Esophagus muscularis mucosa (tissue), 4 donors: ENCODE measurements at regions not wholly inside any gene's neighbourhood (a gene's known extent, or its start where the extent isn't known, plus 50 kb on each side); places are given as distances from the start of the nearest gene placed in this dataset.

Experiments
- DNase-seq: peaks from one replicate; pipeline ENCODE4 v3.0.0-alpha.2; 2017; ENCODE audit errors: extremely low spot score
- H3K27ac ChIP-seq, 4 donors: fragments of 200-600 bp; sonication (generic); replicated peaks in 1 of 4; 1 replicate in 3 of 4; 2 replicates in 1 of 4; pipeline ENCODE4 v1.5.1; 2016 to 2019; ENCODE audit warnings: mild to moderate bottlenecking in 1 of 4
- H3K27me3 ChIP-seq, 4 donors: fragments of 200-600 bp; sonication (generic); one replicate each; pipeline versions ENCODE4 v1.5.1 to v1.6.0; 2016 to 2019
- H3K36me3 ChIP-seq, 4 donors: fragments of 200-600 bp; sonication (generic); one replicate each; pipeline ENCODE4 v1.5.1; 2016 to 2019
- H3K4me1 ChIP-seq, 4 donors: fragments of 200-600 bp; sonication (generic); one replicate each; pipeline ENCODE4 v1.5.1; 2016 to 2019
- H3K4me3 ChIP-seq, 4 donors: fragments of 200-600 bp; sonication (generic); 1 replicate in 2 of 4; 2 replicates in 2 of 4; pipeline ENCODE4 v1.5.1; 2016 to 2019; ENCODE audit warnings: mild to moderate bottlenecking in 4 of 4, moderate library complexity in 1 of 4
- H3K9me3 ChIP-seq, 4 donors: fragments of 200-600 bp; sonication (generic); 1 replicate in 3 of 4; 2 replicates in 1 of 4; pipeline ENCODE4 v1.5.1; 2016 to 2019
- CTCF ChIP-seq, 3 experiments: fragments of 200-600 bp in 2 of 3; fragments of 450-650 bp in 1 of 3; sonication (generic) in 2 of 3; IDR thresholded peaks; one replicate each; pipeline ENCODE4 v1.5.1; 2017 to 2019; ENCODE audit warnings: antibody characterized with exemption in 3 of 3, mild to moderate bottlenecking in 2 of 3, moderate library complexity in 1 of 3
- EP300 ChIP-seq: sonication (generic); formaldehyde crosslinking; IDR thresholded peaks from one replicate; pipeline ENCODE4 v1.6.1; 2017; ENCODE audit warnings: antibody characterized with exemption
- POLR2A ChIP-seq: fragments of 450-650 bp; IDR thresholded peaks from one replicate; pipeline ENCODE4 v1.6.1; 2017; ENCODE audit warnings: antibody characterized with exemption, moderate library complexity, mild to moderate bottlenecking, low read depth
- POLR2AphosphoS5 ChIP-seq, 2 donors: sonication (generic); formaldehyde crosslinking; IDR thresholded peaks; one replicate each; pipeline ENCODE4 v1.6.1; 2017; ENCODE audit warnings: antibody characterized with exemption in 2 of 2
- WGBS: methylation state at CpG from one replicate; pipeline ENCODE4 v1.1.5; 2018; 5-methylcytosine and 5-hydroxymethylcytosine counted together
- intact Hi-C: fragments of 100-400 bp; cut with DNase I; formaldehyde crosslinking; loops from one replicate; pipeline ENCODE4 v1.15.1; 2023

DNA sequence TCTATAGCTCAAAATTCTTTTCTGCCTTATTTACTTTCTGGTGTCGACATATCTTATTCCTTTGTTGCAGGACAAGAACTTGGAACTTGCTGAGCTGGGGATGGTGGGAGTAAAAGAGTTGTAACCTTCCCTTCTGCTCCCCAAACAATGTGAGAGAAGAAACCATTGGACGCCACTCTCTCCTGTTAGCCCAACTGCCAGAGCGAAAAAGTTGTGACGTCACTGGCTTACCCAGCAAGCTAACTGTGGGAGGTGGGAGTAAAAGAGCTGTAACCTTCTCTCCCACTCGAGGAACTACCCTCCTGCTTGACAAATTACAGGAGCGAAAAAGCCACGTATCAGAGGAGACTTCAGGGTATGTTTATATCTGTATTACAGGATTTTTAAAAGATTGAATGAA lies 90.0 kb upstream of the PCDH10 start:
- Histone ChIP-seq H3K27me3 (no peaks in the 10 kb centered on the region), H3K9me3 (no peaks in the 10 kb centered on the region), H3K27ac (no peak overlapping the region), H3K36me3 (no peaks in the 10 kb centered on the region), H3K4me1 (no peaks in the 10 kb centered on the region), H3K4me3 (no peak overlapping the region)
- no peak for DNase-seq
- TF ChIP-seq POLR2A: no peak
- no peak for TF ChIP-seq POLR2AphosphoS5 (IDR thresholded peaks at IDR 0.05)
- TF ChIP-seq CTCF (IDR thresholded peaks at IDR 0.05): no peak
- TF ChIP-seq EP300: no peak
- 86% methylated on average over 7 of the region's 7 CpGs for WGBS
- intact Hi-C loops: no loop called here

- Histone ChIP-seq H3K27ac (no peak overlapping the region), H3K4me3 (no peak overlapping the region), H3K36me3 (no peaks in the 10 kb centered on the region), H3K9me3 (peaks cover 0 to 10% (median 2%) of the 10 kb centered on the region in 4 donors), H3K4me1 (no peaks in the 10 kb centered on the region), H3K27me3 (no peaks in the 10 kb centered on the region)
- no peak for DNase-seq
- TF ChIP-seq POLR2AphosphoS5 (IDR thresholded peaks at IDR 0.05) (no peak), POLR2A (no peak), EP300 (no peak), CTCF (IDR thresholded peaks at IDR 0.05) (no peak)
- WGBS: 78% methylated on average over 1 of the region's 1 CpG
- intact Hi-C loops: no loop called here
Observed at GRCh38 chr4:133062851-133063250, 86.2 kb upstream of the PCDH10 start.

DNA sequence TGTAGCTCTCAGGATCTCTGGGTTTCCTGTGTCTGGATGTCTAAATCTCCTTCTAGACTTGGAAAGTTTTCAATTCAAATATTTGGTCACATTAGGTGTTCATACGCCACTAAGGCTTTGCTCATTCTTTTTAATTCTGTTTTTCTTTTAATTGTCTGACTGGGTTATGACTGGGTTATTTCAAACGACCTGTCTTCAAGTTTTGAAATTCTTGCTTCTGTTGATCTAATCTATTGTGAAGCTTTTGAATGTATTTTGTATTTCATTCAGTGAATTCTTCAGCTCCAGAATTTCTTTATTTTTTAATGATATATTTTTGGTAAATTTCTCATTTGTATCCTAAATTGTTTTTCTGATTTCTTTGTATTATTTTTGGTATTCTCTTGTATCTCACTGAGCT lies 81.0 kb upstream of the PCDH10 start:
- no peak for TF ChIP-seq POLR2AphosphoS5 (IDR thresholded peaks at IDR 0.05)
- no peak for TF ChIP-seq POLR2A
- TF ChIP-seq CTCF (IDR thresholded peaks at IDR 0.05): no peak
- TF ChIP-seq EP300: no peak
- H3K36me3 ChIP-seq: no peaks in the 10 kb centered on the region
- intact Hi-C loops: no loop called here
- H3K27me3 ChIP-seq: no peaks in the 10 kb centered on the region
- no peak overlapping the region for H3K4me3 ChIP-seq
- no peak for DNase-seq
- H3K9me3 ChIP-seq: peaks cover 0 to 24% (median 15%) of the 10 kb centered on the region in 4 donors
- no peak overlapping the region for H3K27ac ChIP-seq
- WGBS: 73% methylated on average over 2 of the region's 2 CpGs
- no peaks in the 10 kb centered on the region for H3K4me1 ChIP-seq

DNA sequence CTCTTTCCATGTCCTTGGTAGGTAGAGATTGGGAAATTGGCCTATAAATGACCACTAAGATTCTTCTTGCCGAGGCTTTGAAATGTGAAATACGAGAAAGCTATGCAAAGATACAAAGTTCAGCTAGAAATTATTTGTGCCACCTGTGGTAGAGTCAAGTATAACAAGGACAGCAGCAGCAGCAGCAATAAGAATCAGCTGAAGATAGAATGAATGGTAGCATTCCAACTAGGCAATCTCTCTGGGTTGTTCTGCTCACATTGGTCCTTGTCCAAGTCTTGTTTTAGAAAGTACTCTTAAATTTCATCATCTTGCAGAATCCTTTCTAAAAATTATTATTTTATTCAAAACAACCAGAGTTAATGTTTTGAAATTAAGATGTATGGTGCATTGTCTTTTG lies 67.8 kb upstream of the PCDH10 start:
- no peaks in the 10 kb centered on the region for H3K4me1 ChIP-seq
- H3K27me3 ChIP-seq: no peaks in the 10 kb centered on the region
- intact Hi-C loops: no loop called here
- no peak overlapping the region for H3K27ac ChIP-seq
- no peak overlapping the region for H3K4me3 ChIP-seq
- DNase-seq: no peak
- H3K36me3 ChIP-seq: no peaks in the 10 kb centered on the region
- TF ChIP-seq EP300: no peak
- TF ChIP-seq POLR2A: no peak
- TF ChIP-seq CTCF (IDR thresholded peaks at IDR 0.05): no peak
- no peak for TF ChIP-seq POLR2AphosphoS5 (IDR thresholded peaks at IDR 0.05)
- WGBS: 87% methylated on average over 2 of the region's 2 CpGs
- peaks cover 0 to 3% (median under 1%) of the 10 kb centered on the region in 4 donors for H3K9me3 ChIP-seq

DNA sequence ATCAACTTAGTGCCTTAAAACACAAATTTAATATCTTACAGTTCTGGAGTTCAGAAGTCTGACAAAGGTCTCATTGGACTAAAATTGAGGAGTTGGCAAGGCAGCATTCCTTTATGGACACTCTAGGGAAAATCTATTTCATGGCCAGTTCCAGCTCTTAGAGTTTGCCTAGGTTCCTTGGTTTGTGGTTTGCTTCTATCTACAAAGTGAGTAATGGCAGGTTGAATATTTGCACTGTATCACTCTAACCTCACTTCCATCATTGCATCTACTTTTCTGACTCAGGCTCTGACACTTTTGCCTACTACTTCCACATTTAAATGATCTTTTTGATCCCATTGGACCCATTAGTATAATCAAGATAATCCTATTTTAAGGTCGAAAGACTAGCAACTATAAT lies 64.7 kb upstream of the PCDH10 start:
- H3K9me3 ChIP-seq: no peaks in the 10 kb centered on the region
- no peak overlapping the region for H3K27ac ChIP-seq
- no peaks in the 10 kb centered on the region for H3K27me3 ChIP-seq
- H3K36me3 ChIP-seq: no peaks in the 10 kb centered on the region
- no peak for DNase-seq
- H3K4me1 ChIP-seq: no peaks in the 10 kb centered on the region
- 76% methylated on average over 1 of the region's 1 CpG for WGBS
- intact Hi-C loops: no loop called here
- H3K4me3 ChIP-seq: no peak overlapping the region
- TF ChIP-seq POLR2AphosphoS5 (IDR thresholded peaks at IDR 0.05): no peak
- TF ChIP-seq CTCF (IDR thresholded peaks at IDR 0.05): no peak
- TF ChIP-seq EP300: no peak
- no peak for TF ChIP-seq POLR2A
